ENCODE measurements at regions not wholly inside any gene's neighbourhood (a gene's known extent, or its start where the extent isn't known, plus 50 kb on each side); places are given as distances from the start of the nearest gene placed in this dataset.
"Not testable (repeated sequence)": the region's sequence is repeated elsewhere in the genome, so short reads cannot be mapped to it uniquely, and the experiment has no call there.

- DNase-seq, result no peak
Observed at GRCh38 chr18:42334931-42335330, 379.9 kb downstream of the PIK3C3 start.

DNA sequence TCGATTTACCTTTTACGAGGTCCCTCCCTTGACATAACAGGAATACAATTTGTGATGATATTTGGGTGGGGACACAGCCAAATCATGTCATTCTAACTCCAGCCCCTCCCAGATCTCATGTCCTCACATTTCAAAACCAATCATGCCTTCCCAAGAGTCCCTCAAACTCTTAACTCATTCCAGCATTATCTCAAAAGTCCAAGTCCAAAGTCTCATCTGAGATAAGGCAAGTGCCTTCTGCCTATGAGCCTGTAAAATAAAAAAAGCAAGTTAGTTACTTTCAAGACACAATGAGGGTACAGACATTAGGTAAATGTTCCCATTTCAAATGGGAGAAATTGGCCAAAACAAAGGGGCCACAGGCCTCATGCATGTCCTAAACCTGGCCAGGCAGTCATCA is 381.1 kb downstream of the PIK3C3 start:
- no peak for DNase-seq

- not testable (repeated sequence) for DNase-seq
Observed at GRCh38 chr18:42337337-42337736, 382.3 kb downstream of the PIK3C3 start.

GRCh38 chr18:42338683-42339082 is 383.6 kb downstream of the PIK3C3 start:
- DNase-seq, result no peak

GRCh38 chr18:42339372-42339771 is 384.3 kb downstream of the PIK3C3 start:
- no peak for DNase-seq

- no peak for DNase-seq
Observed at GRCh38 chr18:42340423-42341009, 385.5 kb downstream of the PIK3C3 start.

DNA sequence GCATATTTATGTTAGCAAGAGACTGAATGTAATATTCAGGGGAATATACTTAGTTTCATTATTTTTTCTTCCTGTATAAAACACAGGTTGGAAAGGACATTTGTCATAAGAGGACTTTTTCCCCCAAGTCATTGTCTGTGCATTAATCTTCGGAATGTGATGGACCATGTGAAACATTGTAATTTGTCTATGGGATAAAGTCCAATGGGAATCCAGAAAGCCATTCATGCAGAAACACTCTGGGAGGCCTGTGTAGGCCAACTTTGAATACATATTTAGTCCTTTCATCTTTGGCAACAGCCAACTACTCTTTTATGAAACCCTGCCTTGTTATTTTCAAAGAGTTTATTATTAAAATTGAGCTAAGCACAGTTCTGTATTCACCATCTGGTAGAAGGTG is 386.4 kb downstream of the PIK3C3 start:
- DNase-seq, result no peak

DNA sequence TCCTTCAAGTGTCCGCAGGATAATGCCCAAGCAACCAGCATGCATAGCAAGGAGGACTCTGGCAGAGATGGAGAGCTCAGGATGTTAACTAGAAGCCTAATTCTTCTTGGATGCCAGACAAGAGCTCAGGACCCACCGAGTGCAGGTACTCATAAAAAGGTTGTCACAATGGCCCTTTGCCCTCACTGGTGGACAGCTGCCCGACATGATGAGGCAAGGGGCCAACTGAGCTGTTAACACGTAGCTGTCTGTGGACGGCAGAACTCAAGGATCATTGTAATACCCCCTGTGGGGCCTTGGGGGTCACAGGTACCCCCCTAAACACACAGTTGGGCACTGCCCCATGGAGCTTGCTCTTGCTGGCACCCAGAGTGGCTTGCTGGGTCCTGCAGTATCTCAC is 393.7 kb downstream of the PIK3C3 start:
- DNase-seq, result no peak

GRCh38 chr18:42351455-42351854 is 396.4 kb downstream of the PIK3C3 start:
- no peak for DNase-seq

DNA sequence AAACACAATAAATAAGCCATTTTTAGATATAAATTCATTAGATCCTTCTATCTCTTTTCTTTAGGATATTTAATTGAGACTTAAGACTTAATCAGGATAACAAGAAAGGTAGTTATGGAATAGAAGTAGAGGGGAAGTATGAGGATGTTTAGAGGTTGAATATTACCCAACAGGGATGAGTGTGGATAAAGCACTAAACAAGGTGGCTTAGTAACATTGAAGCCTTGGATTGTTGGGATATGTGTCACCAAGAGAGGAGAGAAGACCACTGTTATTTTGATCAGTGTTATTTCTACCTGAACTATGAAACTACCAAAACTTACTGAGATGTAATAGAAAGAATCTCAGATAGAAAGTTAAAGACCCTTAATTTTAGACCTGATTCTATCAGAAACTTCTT is 405.7 kb downstream of the PIK3C3 start:
- no peak for DNase-seq

DNA sequence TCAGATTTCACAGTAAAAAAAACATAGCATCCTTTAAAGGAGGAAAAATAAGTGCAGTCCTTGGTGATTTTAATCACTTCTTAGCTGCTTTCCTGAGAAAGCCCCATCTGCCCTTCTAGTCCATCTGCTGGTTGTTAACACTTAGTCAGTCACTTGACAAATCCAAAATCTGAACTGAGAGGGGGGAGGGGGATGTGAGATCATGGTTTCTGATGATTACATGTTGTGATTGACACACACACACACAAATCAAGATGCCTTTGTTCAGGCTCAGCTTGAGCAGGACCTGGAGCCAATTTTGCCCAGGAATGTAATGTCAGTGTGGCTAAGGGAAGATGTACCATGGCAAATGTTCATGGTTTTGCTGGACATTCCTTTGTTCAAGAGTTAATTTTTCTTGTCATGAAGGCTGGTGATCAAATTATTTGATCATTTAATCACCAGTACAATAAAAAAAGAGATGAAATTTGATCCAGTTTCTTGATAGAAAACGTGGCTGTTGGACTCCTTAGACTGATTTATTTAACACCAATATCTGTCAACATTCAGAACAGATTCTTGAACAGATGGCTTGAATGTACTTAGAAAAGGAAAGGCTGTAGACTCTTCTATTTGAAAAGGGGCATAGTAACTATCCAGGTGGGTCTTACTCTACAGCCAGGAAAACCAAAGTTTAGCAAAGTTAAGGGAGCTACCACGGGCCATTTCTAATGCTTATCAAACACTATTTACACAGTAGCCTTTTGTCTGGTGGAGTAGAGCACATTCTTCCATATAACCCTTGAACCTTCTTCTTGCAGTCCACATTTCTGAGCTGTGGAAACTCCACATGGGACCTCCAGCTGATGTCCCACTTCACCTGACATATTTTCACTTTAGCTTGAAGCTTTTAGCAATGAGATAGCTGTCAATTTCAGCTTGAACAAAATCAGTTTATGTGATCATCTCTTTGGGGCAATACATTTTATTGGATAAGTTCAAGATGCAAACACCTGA is 408.7 kb downstream of the PIK3C3 start:
- no peak for DNase-seq

DNA sequence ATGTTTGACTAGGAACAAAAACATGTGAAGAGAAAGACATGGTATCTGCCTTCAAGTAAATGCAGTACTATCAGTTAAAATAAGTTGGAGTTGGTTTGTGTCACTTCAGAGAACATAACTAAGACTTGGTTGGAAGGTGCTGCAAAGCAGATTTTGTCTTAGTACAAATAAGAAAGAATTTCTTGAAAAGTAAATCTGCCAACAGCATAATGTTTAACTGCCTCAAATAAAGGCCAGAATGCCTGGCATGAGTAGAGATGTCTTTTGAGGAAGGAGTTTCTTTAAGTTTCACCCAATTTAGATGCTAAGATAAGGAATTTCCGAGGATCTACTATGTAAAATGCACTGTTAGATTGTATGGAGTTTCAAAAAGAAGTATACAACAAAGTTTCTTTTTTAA is 409.7 kb downstream of the PIK3C3 start:
- DNase-seq, result no peak

GRCh38 chr18:42365591-42365990 is 410.6 kb downstream of the PIK3C3 start:
- no peak for DNase-seq

- DNase-seq, result no peak
Observed at GRCh38 chr18:42373584-42373983, 418.6 kb downstream of the PIK3C3 start.

- no peak for DNase-seq
Observed at GRCh38 chr18:42374961-42375360, 419.9 kb downstream of the PIK3C3 start.

GRCh38 chr18:42378854-42379253 is 423.8 kb downstream of the PIK3C3 start:
- DNase-seq, result not testable (repeated sequence)

- not testable (repeated sequence) for DNase-seq
Observed at GRCh38 chr18:42381236-42381635, 426.2 kb downstream of the PIK3C3 start.

DNA sequence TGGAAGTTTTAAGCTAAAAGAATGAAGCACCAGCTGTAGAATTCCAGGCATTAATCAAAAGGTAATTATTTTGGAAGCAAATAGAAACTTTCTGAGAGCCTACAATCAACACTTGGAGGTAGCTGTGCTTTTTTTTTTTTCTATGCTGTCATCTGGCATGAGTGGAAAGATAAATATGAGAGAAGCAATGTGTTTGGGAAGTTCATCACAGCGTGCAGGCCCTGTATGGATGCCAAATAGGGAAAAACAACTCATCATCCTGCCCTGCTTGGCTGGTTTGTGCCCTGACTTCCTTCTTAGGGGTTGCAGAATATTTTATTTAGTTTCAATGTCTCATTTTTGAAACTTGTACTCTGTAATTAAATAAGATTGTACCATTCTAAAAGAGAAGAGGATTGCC is 437.4 kb downstream of the PIK3C3 start:
- DNase-seq, result no peak

- no peak for DNase-seq
Observed at GRCh38 chr18:42392926-42393325, 437.9 kb downstream of the PIK3C3 start.

DNA sequence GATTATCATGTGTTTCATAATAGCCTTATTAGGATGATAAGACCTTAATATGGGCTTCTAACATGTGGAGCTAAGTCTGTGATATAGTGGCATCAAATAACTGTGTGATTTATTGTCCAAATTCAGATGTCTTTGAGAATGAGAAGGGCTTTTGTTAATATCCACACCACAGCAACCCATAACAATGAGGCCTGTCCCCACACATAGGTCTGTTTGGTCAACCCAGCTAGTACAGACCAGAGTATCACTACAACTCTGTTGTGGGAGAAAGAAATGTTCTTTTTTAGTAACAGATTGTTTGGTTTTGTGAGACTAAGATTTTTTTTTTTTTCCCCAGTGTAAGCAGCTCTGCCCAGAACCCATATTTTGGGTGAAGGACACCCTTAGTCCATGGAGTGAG is 439.2 kb downstream of the PIK3C3 start:
- no peak for DNase-seq

GRCh38 chr18:42401131-42401673 is 446.2 kb downstream of the PIK3C3 start:
- DNase-seq, result no peak

DNA sequence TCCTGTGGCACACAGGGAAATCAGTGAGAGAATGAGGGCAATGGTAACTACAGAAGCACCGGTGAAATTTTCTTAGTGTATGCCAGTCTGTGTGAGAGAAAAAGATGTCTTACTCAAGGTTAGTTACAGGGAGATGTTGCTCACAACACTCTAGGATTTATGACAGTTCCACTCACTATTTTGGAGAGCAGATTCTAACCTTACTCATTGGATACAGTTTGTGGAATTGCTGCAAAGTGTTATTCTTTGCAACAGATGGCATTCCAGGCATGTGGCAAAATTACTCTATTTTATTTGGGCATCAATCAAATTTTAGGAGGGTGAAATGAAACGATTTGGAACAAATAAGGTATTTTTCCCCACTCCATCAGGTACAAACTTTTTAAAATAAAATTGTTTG is 449.1 kb downstream of the PIK3C3 start:
- DNase-seq, result no peak

DNA sequence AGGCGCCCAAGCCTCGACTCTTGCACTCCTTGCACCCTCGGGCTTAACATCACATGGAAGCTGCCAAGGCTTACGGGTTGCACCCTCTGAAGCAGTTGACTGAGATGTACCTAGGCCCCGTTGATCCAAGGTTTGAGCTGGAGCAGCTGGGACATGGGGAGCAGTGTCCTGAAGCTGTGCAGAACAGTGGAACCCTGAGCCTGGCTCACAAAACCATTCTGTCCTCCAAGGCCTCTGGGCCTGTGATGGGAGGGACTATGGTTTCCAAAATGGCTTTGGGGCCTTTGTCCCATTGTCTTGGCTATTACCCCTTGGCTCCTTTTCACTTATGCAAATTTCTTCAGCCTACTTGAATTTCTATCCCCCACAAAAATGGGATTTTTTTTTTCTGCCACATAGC is 454.0 kb downstream of the PIK3C3 start:
- DNase-seq, result no peak

DNA sequence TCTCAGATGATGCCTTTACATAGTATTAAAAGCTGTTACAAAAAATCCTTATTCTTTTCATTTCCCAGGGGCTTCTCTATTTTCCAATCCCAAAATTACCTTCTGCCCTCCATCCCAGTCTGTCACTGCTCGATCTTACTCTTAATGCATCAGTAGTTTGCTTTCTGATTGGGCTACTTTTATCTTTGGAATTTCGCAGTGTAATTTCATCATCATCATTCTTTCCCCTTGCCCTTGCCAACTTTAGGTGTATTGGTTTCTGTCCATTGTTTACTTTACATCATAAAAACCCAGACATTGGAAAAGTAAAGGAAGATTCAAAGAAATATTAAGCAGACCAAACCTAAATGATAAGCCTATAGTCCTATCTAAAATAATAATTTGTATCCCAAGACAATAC is 457.2 kb downstream of the PIK3C3 start:
- DNase-seq, result no peak

Data from stimulated activated naive CD4-positive, alpha-beta T cell treated with Interleukin-2 at 50 U/mL for 16 hours (primary cell).